Heart left ventricle (tissue), 13 donors: ENCODE measurements at regions not wholly inside any gene's neighbourhood (a gene's known extent, or its start where the extent isn't known, plus 50 kb on each side); places are given as distances from the start of the nearest gene placed in this dataset.

Experiments used
- CTCF ChIP-seq, 12 donors: fragments of 200-600 bp; sonication (generic) in 4 of 12; IDR thresholded peaks; one replicate each; pipeline versions ENCODE4 v1.5.0 to v1.8.0; 2018 to 2022; ENCODE audit warnings: antibody characterized with exemption in 12 of 12, mild to moderate bottlenecking in 5 of 12
- POLR2A ChIP-seq, 2 donors: fragments of 450-650 bp; IDR thresholded peaks; one replicate each; pipeline ENCODE4 v1.6.1; 2017; ENCODE audit warnings: antibody characterized with exemption in 2 of 2, mild to moderate bottlenecking in 2 of 2, moderate library complexity in 2 of 2
- donor health status: ischemic (EF 13 %, LVEDD 7.1; RV severe dilation, severe dysfunction).
- donor health status: DM: no; HTN: yes; CAD: no.
- donor health status: DM: no; HTN: no; CAD: no.
- donor health status: ischemic (EF 25% LVEDD 6.9; RV normal size, moderate dysfunction).
- donor health status: ischemic (EF 25% LVEDD 5.7; RV mildly dilated, moderate dysfunction).
- donor health status: ischemic (EF 35%, LVEDD 5.7; RV mildly dilated, moderate dysfunction).
- donor health status: nonischemic (EF 11% LVEDD 7.7; RV severe dilation, severe dysfunction).
- donor health status: DM: yes; HTN: yes; CAD: no.
- donor health status: PGD.
- donor health status: ischemic (EF 29% LVEDD 5.4; RV normal size, mild dysfunction).
- donor health status: nonischemic (EF 23%, LVEDD 6.1; RV moderate dilation, normal function).

DNA sequence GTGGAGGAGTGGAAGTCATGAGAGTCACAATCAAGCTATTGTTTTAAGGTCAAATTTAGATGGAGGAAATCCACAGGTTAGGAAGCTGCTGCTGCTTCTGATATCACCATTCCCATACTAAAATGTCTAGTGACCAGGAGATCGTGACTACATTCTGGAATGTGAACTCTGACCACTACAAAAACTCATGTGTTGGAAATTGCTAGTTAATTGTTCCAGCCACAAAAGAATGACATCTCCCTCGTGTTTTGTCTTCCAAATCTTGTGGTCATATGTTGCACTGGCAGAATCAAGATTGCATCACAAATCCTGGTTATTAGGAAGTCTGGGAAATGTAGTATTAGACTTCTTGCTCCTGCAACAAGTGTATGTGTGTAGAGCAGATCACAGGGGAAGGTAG, 441.9 kb downstream of the CD109 start:
- TF ChIP-seq CTCF (IDR thresholded peaks at IDR 0.05) (no peak), POLR2A (IDR thresholded peaks at IDR 0.05) (no peak)
